DND-41 (cell line): ENCODE measurements at regions not wholly inside any gene's neighbourhood (a gene's known extent, or its start where the extent isn't known, plus 50 kb on each side); places are given as distances from the start of the nearest gene placed in this dataset.

Experiments
- ATAC-seq: fragments of 200-7000 bp; cut with Tn5 transposase; 3 replicates; pipeline ENCODE4 v1.9.1; 2021; ENCODE audit warnings: low read depth; ENCODE audit not compliant: insufficient read depth
- DNase-seq: peaks from one replicate; pipeline ENCODE4 v3.0.0-alpha.2; 2020
- H2AFZ ChIP-seq: 2 replicates; pipeline ENCODE4 v1.6.0; 2012; ENCODE audit warnings: low read depth, low read length
- H3K27ac ChIP-seq: 2 replicates; pipeline ENCODE4 v1.5.1; 2012; ENCODE audit warnings: low read length, inconsistent platforms
- H3K27me3 ChIP-seq: fragments of 200-600 bp; sonication (generic); 2 replicates; pipeline ENCODE4 v1.6.0; 2012; ENCODE audit warnings: low read length, mild to moderate bottlenecking, inconsistent platforms; ENCODE audit not compliant: insufficient read depth, poor library complexity
- H3K36me3 ChIP-seq: 2 replicates; pipeline ENCODE4 v1.5.1; 2012; ENCODE audit warnings: low read length, inconsistent platforms; ENCODE audit not compliant: insufficient read depth
- H3K4me1 ChIP-seq: 2 replicates; pipeline ENCODE4 v1.5.1; 2012; ENCODE audit warnings: mild to moderate bottlenecking, low read length; ENCODE audit not compliant: insufficient read depth
- H3K4me2 ChIP-seq: 2 replicates; pipeline ENCODE4 v1.6.0; 2012; ENCODE audit warnings: mild to moderate bottlenecking, moderate library complexity, low read length, inconsistent platforms; ENCODE audit not compliant: insufficient read depth
- H3K4me3 ChIP-seq, 2 experiments: fragments of 200-600 bp in 1 of 2; shearing (Covaris generic) in 1 of 2; 2 replicates each; pipeline ENCODE4 v1.5.1; 2012 to 2016; ENCODE audit warnings: inconsistent platforms in 2 of 2, low read length in 2 of 2, mild to moderate bottlenecking in 2 of 2, low read depth in 1 of 2, moderate library complexity in 1 of 2
- H3K79me2 ChIP-seq: 2 replicates; pipeline ENCODE4 v1.6.0; 2012; ENCODE audit warnings: low read length, inconsistent platforms; ENCODE audit not compliant: insufficient read depth
- H3K9ac ChIP-seq: 2 replicates; pipeline ENCODE4 v1.6.0; 2012; ENCODE audit warnings: low read depth, mild to moderate bottlenecking, inconsistent platforms, low read length, moderate library complexity
- H3K9me3 ChIP-seq: 2 replicates; pipeline ENCODE4 v1.5.1; 2012; ENCODE audit warnings: low read length, moderate library complexity, mild to moderate bottlenecking, inconsistent platforms; ENCODE audit not compliant: insufficient read depth, severe bottlenecking
- H4K20me1 ChIP-seq: 2 replicates; pipeline ENCODE4 v1.6.0; 2012; ENCODE audit warnings: low read length; ENCODE audit not compliant: insufficient read depth
- CTCF ChIP-seq: IDR thresholded peaks from 2 replicates; pipeline ENCODE4 v1.5.1; 2012; ENCODE audit warnings: borderline replicate concordance, low read length, moderate library complexity, mild to moderate bottlenecking; ENCODE audit not compliant: poor library complexity, severe bottlenecking; ENCODE audit errors: extremely low read depth
- EZH2 ChIP-seq: IDR thresholded peaks from 3 replicates; pipeline ENCODE4 v1.6.1; 2012; ENCODE audit warnings: borderline replicate concordance, low read depth, mild to moderate bottlenecking, moderate library complexity, low read length, inconsistent platforms; ENCODE audit not compliant: severe bottlenecking

DNA sequence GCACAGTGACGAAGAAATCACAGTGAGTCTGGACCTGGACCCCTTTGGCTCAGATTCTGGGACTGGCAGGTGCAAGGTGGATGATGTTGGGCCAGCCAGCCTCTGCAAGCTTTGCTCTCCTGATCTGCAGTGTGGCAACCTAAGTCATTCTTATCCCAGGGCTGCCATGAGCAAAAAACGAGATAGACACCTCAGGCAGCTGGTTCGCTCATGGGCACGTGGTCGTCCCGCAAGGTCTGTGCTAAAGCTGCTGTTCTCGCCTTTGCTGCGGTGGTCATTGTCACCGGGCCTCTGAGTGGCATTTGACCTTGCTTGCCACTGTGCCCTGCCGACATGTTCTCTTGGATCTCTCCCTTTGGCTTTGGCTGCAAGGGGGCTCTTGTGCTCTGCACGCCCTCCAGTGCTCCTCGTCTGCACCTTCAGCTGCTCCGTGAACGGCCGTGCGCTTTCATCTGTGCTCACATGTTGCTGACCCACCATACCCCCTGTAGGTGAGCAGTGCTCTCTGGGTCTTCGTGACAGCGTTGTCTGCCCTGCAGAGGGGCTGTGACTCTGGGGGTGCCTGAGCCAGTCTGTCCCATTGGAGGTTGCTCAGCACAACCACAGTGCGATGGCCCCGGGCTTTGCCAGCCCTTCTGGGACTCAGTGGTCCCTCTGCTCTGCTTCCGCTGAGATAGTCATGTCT, 317.0 kb downstream of the GLRX3 start:
- H3K4me3 ChIP-seq: no peak overlapping the region
- H3K4me1 ChIP-seq: no peaks in the 10 kb centered on the region
- no peak for TF ChIP-seq EZH2
- TF ChIP-seq CTCF: no peak
- H3K79me2 ChIP-seq: no peaks in the 10 kb centered on the region
- H2AFZ ChIP-seq: no peak overlapping the region
- no peak overlapping the region for H3K4me2 ChIP-seq
- no peaks in the 10 kb centered on the region for H4K20me1 ChIP-seq
- H3K27me3 ChIP-seq: no peaks in the 10 kb centered on the region
- no peak for ATAC-seq
- no peaks in the 10 kb centered on the region for H3K36me3 ChIP-seq
- no peaks in the 10 kb centered on the region for H3K9me3 ChIP-seq
- H3K27ac ChIP-seq: no peak overlapping the region
- H3K9ac ChIP-seq: no peak overlapping the region
- DNase-seq: no peak

DNA sequence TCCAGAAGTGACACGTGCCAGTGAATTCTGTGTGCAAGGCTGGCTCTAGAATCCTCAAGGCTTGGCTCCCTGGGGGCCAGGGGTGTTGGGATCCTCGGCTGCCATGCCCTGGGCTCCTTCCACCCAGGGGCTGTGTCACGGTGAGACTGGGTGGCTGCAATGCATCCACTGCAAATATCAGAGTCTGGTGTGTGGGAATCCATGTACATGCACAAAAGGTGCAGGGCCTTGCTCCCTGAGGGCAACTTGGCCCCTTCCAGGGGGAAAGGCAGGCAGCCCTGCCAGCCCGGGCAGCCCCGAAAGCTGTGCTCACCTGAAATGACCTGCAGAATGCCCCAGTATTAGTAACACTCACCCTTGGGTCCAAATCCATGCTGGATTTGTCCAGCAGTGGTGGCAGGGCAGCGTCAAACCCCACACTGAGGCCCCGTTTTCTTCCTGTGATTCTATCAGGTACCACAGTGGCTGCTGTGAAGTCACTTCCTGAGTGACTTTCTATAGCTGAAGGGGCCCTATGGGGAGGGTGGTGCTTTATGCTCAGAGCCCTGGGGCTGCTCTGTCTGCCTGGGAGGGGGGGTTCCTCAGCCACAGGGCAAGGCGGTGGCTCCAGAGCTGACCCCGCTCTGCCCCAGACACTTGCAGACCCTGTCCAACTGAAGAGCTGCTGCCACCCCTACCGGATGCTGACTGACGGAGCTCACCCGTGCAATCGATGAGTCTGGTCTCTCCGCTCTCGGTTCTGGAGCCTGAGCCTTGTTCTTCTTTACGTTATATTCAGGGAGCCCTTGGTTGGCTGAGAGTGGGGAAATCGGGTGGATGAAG, 317.7 kb downstream of the GLRX3 start:
- Histone ChIP-seq H3K9ac (no peak overlapping the region), H4K20me1 (no peaks in the 10 kb centered on the region), H3K36me3 (no peaks in the 10 kb centered on the region), H3K9me3 (no peaks in the 10 kb centered on the region), H3K4me3 (no peak overlapping the region), H2AFZ (no peak overlapping the region), H3K27me3 (no peaks in the 10 kb centered on the region), H3K4me1 (no peaks in the 10 kb centered on the region), H3K79me2 (no peaks in the 10 kb centered on the region), H3K27ac (no peak overlapping the region), H3K4me2 (no peak overlapping the region)
- DNase-seq (no peak), ATAC-seq (no peak)
- TF ChIP-seq EZH2 (no peak), CTCF (no peak)

DNA sequence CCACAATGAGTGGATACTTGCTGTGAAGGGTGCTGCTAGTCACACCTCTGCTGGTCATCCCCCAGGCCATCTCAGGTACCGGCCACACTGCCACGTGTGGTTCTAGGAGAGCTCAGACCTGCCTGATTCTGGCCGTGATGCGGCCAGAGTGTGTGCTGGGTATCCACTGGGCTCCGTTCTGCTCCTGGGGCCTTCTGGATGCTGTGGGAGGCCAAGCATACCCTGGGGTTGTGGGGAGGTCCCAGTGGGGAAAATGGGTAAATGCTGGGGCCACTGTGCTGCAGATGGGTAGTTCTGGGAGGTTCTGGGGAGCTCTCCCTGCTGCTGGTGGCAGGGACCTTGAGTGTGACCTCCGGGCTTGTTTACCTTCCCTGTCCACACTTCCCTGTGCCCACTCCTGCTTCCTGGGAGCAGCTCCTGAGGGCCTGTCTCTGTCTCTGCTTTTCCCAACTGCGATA, 318.4 kb downstream of the GLRX3 start:
- H3K4me2 ChIP-seq: no peak overlapping the region
- no peaks in the 10 kb centered on the region for H3K27me3 ChIP-seq
- no peak overlapping the region for H3K9ac ChIP-seq
- H3K27ac ChIP-seq: no peak overlapping the region
- no peak for TF ChIP-seq CTCF
- H3K79me2 ChIP-seq: no peaks in the 10 kb centered on the region
- DNase-seq (no peak), ATAC-seq (no peak)
- H3K4me1 ChIP-seq: no peaks in the 10 kb centered on the region
- no peak overlapping the region for H3K4me3 ChIP-seq
- H3K36me3 ChIP-seq: no peaks in the 10 kb centered on the region
- no peaks in the 10 kb centered on the region for H3K9me3 ChIP-seq
- no peaks in the 10 kb centered on the region for H4K20me1 ChIP-seq
- H2AFZ ChIP-seq: no peak overlapping the region
